HG02678 (cell line): ENCODE measurements at regions not wholly inside any gene's neighbourhood (a gene's known extent, or its start where the extent isn't known, plus 50 kb on each side); places are given as distances from the start of the nearest gene placed in this dataset.

ENCODE experiments used
- ATAC-seq: cut with Tn5 transposase; IDR thresholded peaks from one replicate; pipeline ENCODE4 v1.9.1; 2021; ENCODE audit warnings: mild to moderate bottlenecking, moderate library complexity; ENCODE audit not compliant: unreplicated experiment

DNA sequence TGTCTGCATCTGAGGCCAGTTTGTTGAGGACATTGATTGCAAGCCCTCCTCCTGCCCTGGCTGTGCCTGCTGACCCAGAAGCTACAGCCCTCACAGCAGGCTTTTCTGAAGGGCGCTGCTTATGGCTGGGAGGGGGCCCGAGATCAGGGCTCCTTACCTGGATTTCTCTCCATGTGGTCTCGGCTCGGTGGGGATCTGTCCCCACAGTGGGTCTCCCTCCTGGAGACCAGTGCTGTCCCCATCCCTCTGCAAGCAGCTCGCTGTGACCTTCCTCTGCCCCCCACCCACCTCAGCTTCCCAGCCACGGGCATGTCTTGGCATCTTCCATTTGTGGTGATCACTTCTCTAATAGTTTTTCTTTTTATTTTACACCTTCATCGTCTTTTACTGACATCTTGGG lies 357.9 kb downstream of the IRX2 start:
- no peak for ATAC-seq

DNA sequence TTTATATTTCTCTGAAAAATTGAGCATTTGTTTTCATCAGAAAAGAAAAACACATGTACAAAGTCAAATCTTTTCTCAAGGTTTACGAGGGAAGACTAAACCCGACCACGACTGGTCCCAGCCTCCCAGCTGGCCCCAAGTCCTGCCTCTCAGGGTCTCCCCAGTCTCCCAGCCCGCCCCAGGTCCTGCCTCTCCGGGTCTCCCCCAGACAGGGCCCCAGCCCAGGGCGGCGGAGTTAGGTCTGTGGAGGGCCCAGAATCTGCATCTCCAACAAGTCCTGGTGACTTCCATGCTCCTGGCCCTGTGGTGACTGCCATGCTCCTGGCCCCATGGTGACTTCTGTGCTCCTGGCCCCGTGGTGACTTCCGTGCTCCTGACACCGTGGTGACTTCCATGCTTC lies 359.9 kb downstream of the IRX2 start:
- no peak for ATAC-seq

DNA sequence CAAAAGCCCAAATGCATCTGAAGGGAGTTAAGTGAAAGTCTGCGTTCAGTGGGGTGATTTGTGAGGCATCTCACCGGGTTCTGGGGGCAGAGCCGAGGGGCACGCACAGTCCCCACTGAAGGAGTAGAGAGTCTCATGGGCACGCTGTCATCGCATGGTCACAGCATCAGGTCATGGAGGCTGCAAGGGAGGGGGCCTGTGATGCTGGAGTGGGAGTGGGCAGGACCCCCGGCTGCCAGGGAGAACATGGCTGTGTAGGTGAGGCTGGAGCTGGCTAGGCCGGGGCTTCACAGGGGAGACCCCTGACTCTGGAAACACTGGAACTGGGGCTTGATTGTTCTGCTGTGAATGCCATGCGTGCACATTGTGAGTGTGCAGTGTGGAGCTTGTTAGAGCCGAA lies 360.5 kb downstream of the IRX2 start:
- no peak for ATAC-seq

DNA sequence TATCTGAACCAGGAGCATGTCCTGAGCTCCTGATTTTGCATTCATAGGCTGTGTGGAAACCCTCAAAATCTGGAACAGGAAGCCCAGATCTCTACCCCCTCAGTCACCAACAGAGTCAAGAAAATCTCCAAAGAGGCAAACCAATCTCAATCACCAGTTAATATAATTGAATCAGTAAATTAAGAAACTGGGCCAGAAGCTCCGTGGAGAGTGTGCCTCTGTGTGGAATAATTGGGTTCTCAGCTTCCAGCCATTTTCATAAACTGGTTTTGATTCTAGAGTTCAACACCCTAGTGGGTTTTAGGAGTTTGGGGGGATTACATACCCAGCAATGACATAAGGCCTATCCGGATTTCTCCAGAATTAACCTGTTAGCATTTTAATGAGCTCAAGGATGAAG lies 362.9 kb downstream of the IRX2 start:
- no peak for ATAC-seq

DNA sequence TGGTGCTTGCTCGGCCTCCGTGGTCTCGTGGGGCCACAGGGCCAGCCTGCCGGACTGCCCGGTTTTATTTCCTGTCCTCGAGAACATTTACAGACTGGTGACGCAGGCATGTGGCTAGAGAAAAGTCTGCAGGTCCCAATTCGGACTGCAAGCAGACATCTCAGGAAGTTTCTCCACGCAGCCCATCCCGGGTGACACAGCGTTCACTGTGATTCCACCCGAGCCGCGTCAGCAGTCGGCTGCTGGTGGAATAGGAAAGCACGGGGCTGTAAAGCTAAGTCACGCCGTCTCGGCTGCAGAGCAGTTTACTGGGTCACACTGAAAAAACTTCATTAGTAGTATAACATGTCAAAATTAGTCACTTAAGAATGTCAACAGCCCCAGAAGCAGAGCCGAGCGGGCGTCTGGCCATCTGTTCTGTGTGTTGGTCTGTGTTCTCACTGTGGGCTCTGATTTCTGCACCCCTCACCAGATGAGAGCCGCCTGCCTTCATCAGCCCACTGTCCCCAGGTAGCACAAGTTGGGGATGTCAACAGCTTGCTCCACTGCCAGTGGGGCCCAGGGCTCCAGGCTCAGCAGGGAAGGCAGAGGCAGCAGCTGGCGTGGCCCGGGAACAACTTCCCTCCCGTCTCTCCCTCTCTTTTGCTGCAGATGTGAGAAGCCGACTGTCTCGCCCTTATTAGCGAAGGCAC lies 363.7 kb downstream of the IRX2 start:
- ATAC-seq: no peak

DNA sequence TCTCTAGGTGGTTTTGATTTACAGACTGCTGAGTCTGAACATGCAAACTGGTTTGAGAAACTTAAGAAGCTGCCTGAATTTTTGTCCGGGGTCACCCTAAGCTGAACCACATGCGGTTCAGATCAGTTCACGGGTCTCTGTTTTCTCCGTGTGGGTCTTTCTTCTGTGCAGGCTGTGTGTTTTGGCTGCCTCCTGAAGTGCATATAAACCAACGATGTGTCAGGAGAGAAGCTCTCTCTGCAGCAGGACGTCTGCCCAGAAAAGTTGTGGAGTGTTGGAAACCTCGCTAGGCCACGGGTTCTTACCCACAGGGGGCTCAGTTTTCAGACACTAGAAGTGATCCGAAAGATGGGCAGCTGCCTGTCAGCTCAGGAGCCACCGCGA lies 364.2 kb downstream of the IRX2 start:
- no peak for ATAC-seq

DNA sequence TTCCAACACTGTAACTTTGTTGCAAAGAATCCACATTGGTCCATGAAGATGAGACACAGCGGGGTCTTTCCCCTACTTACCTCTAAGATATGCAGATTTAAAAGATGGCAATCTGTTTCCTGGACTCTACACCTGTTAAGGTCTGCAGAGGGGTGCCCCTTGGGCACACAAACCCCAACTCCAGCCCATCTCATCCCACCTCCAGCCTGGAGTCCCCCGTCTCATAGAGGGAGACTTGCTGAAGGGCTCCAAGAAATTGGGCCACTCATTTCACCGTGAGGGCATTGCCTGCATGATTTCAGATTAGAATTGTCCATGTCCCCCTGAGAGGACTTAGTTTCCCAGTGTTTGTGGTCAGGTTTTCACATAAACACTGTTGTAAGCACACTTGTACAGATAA lies 365.7 kb downstream of the IRX2 start:
- no peak for ATAC-seq

DNA sequence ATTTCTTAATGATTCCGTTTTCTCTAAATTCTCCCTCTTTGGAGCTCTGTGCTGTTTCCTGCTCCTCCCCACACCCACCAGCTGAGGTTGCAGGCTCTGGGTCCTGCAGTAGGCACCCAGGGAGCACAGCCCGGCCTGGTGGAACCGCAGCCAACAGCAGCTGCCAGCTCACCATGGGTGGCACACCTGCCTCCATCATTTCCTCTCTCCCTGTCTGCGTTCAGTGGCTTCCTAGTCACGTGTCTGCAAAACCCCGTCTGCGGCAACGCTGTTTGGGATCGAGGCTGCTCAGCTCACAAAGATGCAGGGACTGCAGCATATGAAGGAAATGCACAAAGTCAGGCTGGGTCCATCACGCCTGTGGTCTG lies 367.8 kb downstream of the IRX2 start:
- ATAC-seq: no peak

DNA sequence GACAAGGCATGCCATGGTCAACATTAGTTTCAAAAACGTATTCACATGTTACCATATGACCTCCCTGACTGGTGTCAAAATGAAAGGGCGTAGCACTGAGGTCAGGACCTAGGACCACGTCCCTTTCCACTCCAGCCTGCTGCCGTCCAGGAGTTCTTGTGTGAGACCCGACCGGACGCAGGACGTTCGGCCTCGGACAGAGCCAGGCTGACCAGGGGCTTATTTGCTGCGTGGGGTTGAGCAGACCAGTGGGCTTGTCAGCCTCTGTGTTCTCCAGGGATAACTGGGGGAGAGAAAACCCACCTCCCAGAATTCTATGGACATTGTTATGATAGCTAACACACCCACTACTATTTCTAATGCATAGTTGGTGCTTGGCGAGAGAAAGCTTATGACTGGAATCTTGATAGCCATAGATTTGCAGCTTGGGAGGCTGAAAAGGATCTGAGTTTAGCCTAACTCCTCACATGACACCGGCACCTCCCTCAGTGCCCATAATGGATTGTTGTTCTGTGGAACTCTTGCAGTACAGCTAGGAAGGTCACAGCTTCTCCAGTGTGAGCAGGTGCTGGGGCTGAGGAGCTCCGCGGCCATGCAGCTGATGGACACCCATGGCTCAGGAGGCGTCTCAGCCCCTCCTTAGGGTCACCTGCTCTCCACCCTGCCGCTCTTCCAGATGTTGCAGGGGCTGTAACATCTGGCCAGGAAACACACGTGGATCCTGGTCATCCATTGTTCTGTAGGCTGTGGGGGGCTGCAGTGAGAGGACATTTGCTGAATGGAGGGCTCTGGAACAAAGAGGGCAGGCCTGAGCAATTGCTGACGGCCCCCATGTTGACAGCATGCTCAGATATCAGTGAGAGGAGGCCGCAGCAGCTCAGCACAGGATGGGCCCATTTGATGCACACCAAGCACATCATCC lies 368.4 kb downstream of the IRX2 start:
- no peak for ATAC-seq

DNA sequence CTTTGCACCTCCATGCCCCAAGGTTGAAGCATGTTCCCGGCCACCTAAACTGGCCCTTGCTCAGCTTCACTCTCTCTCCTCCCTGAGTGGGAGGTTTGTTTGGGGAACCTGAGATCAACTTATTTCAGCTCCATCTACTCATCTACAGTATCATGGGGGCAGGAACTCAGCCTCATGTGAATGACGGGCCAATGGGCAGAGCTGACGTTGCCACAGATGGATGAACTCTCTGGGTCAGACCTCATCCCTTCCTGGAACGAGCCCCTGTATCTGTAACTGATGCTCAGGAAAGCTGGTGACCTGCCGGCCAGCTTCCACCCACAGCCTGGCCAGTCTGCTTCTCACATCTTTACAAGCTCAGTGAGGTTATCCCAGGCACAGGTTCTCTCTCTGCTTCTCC lies 369.6 kb downstream of the IRX2 start:
- no peak for ATAC-seq

DNA sequence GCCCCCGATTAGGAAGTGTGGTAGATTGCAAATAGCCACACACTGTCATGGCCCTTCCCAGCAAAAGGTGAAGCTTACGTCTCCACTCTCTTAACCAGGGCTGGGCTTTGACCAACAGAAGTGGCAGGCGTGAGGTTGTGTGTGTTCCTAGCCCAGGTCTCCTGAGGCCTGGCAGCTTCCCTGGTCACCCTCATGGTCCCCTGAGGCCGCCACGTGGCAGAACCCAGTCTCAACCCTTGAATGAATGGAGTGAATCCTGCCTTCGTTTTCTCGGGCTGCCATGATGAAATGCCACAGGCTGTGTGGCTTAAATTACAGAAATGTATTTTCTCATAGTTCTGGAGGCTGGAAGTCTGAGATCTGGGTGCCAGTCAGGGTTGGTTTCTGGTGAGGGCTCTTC lies 370.4 kb downstream of the IRX2 start:
- ATAC-seq: no peak

DNA sequence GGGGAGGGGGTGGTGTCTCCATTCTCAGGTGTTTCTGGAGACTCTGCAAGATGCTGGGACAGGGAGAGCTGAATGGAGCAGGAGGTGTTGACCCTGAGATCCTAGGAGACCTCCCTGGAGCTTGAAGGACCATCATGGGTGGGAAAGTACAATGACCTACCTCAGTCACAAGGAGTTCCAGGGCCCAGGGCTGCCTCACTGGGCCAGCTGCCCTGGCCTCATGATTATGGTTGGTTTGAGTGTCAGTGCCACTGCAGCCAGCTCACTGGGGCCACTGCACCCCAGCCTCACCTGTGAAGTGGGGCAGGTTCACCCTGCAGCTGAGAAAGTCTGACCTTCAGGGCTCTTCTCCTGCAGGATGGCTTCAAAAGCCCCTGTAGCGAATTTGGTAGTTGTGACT lies 372.5 kb downstream of the IRX2 start:
- no peak for ATAC-seq

DNA sequence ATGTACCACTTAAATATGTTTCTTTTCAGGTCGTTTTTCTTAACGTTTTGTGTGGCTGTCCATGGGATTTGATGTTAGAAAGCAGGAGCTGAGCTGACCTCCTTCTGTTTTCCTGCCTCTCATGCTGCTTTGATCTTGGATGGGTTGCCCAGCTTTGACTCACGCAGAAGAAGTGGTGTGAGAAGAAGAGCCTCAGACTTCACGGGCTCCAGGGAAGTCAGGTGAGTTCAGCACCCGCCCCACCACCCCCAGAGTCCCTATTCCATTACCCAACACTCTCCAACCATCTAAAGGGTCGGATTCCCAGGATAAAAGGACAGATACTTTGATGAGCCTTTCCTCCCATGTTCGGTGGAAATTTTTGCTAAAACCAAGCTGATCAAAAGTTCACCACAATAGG lies 373.4 kb downstream of the IRX2 start:
- no peak for ATAC-seq

DNA sequence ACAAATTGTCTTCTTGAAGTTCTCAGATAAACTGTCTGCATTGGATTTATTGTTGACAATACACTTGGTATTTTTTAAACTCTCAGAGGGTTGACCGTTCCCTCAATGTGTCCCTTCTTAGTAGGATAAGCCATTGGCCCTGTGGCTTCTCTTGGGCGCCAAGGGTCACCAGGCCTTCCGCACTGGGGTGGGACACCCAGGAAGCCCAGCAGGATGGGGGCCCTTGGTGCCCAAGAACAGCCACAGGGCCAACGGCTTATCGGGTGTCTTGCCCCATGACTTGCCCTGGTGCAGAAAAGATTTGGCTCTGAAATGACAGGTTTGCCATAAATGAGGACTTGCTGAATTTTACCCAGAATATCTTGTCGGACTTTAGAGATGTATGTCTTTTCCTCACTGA lies 375.0 kb downstream of the IRX2 start:
- ATAC-seq: no peak

DNA sequence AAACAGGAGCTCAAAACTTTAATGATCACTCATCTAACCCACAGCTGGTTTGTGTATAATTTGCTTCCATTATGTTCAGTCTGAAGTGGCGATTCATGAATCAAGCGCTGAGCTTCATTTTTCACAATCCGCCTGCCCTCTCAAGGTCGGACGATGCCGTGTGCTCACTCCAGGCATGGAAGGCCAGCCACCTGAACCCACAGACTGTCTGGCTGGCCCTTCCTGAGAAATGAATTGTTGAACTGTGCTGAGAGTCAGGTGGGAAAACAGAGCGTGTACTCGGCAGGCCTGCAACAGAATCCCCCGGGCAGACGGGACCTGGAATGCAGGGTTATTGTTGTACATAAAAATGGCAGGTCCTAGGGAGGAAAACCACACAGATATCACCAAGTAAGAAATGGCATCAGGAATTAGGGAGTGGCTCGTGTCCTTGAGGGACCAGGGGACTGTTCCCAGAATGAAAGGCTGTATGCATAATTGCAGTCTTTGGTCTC lies 375.7 kb downstream of the IRX2 start:
- no peak for ATAC-seq

DNA sequence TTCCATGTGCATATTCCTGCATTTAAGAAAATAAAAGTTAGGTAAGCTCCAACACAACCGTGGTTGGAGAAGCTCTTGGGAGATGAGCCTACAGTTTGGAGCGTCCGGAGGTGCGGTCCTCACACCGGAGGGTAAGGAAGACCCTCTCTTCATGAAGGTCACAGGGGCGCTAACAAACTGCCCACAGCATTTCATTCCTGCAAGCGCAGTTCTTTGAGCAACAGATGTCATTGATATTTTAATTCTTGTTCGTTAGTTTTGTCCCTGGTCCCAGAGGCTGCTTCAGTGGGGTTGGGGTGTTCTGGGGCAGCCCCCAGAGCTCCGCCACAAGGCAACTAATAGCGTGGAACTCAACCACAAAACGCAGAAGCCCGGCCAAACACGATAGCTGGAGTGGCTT lies 376.2 kb downstream of the IRX2 start:
- ATAC-seq: no peak

DNA sequence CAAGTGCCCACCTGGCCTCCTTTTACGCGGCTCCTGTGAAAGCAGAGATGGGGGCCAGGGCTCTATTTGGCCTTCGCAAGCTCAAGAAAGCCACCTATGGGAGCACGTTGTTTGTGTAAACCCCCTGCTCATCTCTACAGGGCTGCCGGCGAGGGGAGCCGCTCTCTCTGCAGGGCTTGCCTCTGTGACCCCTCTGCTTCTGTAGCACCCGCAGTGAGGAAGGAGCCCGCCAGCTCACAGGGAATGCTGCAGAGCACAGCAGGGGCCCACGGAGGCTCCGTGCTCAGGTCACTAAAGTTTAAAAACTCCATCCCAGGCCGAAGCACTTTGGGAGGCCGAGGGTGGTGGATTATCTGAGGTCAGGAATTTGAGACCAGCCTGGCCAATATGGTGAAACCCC lies 376.8 kb downstream of the IRX2 start:
- ATAC-seq: no peak

DNA sequence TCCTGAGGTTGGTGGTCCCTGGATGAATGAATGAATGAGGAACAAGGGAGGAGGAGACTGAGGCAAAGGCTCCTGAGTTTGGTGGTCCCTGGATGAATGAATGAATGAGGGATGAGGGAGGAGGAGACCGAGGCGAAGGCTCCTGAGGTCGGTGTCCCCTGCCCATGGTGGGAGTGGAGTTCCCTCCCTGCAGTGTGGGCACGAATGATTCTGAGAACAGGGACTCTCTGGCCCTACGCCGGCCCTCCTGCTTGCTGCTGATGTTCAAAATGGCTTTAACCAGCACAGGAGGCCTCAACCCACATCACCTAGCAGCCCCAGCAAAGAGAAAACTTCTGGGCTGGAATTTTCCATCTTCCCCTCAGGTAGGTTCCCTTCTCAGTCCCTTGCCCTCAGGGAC lies 377.8 kb downstream of the IRX2 start:
- no peak for ATAC-seq

DNA sequence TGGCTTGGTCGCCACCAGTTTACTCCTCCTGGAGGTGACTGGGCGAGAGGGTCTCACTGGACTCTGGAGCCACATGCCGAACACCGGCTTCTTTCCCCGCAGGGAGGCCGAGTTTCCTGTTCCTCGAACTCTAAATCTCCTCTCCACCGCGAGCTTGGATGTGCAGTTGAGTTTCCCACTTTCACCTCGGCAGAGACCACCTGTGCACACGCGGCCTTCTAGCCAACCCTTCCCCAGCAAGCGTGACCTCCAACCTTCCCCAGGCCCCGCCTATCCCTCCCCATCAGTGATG lies 380.1 kb downstream of the IRX2 start:
- no peak for ATAC-seq

DNA sequence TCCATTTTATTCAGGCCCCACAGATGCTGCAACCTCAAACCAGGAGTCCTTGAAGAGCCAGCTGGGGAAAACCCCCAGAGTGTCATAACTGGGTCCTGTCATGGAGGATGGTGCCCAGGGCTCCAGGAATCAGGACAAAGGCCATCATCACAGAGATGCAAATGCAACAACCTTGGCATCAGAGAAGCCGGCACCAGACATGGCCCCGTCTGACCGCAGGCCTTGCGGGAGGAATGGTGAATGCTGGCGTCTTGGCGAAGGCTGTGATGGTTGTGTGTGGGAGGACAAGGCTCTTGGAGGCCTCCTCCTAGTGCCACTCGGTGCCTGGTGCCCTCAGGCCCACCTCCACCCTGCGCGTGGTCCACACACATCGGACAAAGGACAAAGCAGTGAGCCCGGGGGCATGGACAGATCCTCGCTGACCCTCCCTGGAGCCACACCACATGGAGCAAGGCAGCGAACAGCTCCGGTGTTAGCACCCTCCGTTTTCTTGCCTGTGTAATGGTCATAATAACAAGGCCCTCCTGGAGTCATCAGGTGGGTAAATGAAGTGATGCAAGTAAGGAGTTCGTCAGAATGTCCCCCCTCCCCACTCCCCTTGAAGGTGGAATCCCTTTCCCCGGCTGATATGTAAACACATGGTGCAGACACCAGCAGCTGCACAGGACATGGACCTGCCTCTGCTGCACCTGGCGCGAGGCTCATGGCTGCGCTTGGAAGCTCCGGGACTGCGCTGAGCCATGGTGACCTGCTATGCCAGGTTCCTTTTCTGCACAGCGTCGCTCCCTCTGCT lies 380.7 kb downstream of the IRX2 start:
- ATAC-seq: no peak

DNA sequence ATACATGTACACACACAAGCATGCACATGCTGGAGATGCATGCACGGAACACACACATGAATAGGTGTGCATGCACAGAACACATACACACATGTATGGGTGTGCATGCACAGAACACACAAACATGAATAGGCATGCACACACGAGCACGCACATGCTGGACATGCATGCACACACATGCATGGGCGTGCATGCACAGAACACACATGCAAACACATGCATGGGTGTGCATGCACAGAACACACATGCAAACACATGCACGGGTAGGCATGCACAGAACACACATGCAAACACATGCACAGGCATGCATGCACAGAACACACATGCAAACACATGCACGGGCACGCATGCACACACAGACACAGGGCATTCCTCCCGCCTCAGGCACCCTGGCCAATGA lies 382.3 kb downstream of the IRX2 start:
- ATAC-seq: no peak

DNA sequence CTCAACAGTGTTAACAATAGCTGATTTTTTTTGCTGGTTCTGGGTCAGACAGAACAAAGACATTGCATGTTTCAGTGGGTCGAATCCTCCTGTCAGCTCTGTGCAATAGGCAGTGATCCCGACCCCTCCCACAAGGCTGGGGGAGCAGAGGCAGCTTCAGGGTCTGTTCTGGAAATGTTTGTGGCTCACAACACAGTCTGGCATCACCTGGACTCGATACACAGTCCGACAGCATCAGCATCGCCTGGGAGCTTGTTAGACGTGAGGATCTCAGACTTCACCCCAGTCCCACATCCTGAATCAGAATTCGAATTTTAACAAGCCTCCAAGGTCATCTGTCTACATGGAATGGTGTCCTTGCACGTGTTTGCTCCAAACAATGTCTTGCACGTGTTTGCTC lies 384.7 kb downstream of the IRX2 start:
- no peak for ATAC-seq
